H1 (cell line): ENCODE measurements at regions not wholly inside any gene's neighbourhood (a gene's known extent, or its start where the extent isn't known, plus 50 kb on each side); places are given as distances from the start of the nearest gene placed in this dataset.

ENCODE experiments used
- CTCF ChIA-PET: fragments of 300-600 bp; sonication (Branson Sonifier 250); formaldehyde crosslinking; loops from one replicate; lab custom pipeline; 2021; ENCODE audit not compliant: partially characterized antibody; lab: Charles Lee
- POLR2A ChIA-PET: fragments of 300-600 bp; sonication (Branson Sonifier 250); formaldehyde crosslinking; loops from one replicate; lab custom pipeline; 2021; ENCODE audit warnings: inconsistent platforms; ENCODE audit not compliant: partially characterized antibody; lab: Charles Lee
- DNase-seq, 2 experiments: peaks; one replicate each; pipeline versions ENCODE4 v3.0.0 to v3.0.0-alpha.2; 2010 to 2022; ENCODE audit warnings: low spot score in 2 of 2, low read depth in 1 of 2, mixed read lengths in 1 of 2
- FAIRE-seq: peaks from 2 replicates; lab custom pipeline; 2011; peaks lifted over from hg19 to GRCh38; lab: Jason Lieb, UNC
- H2AFZ ChIP-seq: 2 replicates; pipeline ENCODE4 v1.8.1; 2012; ENCODE audit warnings: low read length, inconsistent platforms
- H2AK5ac ChIP-seq: 2 replicates; pipeline ENCODE4 v1.6.1; 2013; ENCODE audit warnings: low read depth, low read length
- H2BK120ac ChIP-seq: replicated peaks from 2 replicates; pipeline ENCODE3; 2013; ENCODE audit warnings: low read depth, low read length, inconsistent platforms
- H2BK12ac ChIP-seq: 2 replicates; pipeline ENCODE4 v1.6.1; 2013; ENCODE audit warnings: low read depth, low read length
- H2BK15ac ChIP-seq: 2 replicates; pipeline ENCODE4 v1.6.1; 2013; ENCODE audit warnings: low read length
- H2BK20ac ChIP-seq: 2 replicates; pipeline ENCODE4 v1.6.1; 2013; ENCODE audit warnings: low read length
- H2BK5ac ChIP-seq: 2 replicates; pipeline ENCODE4 v1.6.1; 2013; ENCODE audit warnings: low read depth, low read length
- H3K14ac ChIP-seq: 2 replicates; pipeline ENCODE4 v1.6.1; 2013; ENCODE audit warnings: inconsistent platforms; ENCODE audit not compliant: insufficient read length
- H3K18ac ChIP-seq: 2 replicates; pipeline ENCODE4 v1.6.1; 2013; ENCODE audit warnings: low read length; ENCODE audit errors: extremely low read depth
- H3K23ac ChIP-seq: 2 replicates; pipeline ENCODE4 v1.6.1; 2013; ENCODE audit warnings: inconsistent platforms; ENCODE audit not compliant: insufficient read length
- H3K23me2 ChIP-seq: 2 replicates; pipeline ENCODE4 v1.6.1; 2013; ENCODE audit warnings: low read depth, low read length
- H3K27ac ChIP-seq: 2 replicates; pipeline ENCODE4 v1.6.1; 2011; ENCODE audit warnings: low read depth, low read length, inconsistent platforms
- H3K27me3 ChIP-seq, 4 experiments: replicated peaks in 1 of 4; 1 replicate in 1 of 4; 2 replicates in 3 of 4; pipeline versions ENCODE4 v1.6.1 to v1.8.1; 2011 to 2013; ENCODE audit warnings: low read length in 3 of 4, mild to moderate bottlenecking in 3 of 4, inconsistent platforms in 2 of 4, mixed read lengths in 2 of 4, moderate library complexity in 1 of 4; ENCODE audit not compliant: control insufficient read depth in 3 of 4, insufficient read depth in 3 of 4; ENCODE audit errors: extremely low read depth in 1 of 4
- H3K36me3 ChIP-seq, 4 experiments: 2 replicates each; pipeline versions ENCODE4 v1.6.1 to v1.8.1; 2011 to 2013; ENCODE audit warnings: mild to moderate bottlenecking in 4 of 4, low read length in 3 of 4, moderate library complexity in 2 of 4, control low read depth in 1 of 4, inconsistent platforms in 1 of 4; ENCODE audit not compliant: insufficient read depth in 4 of 4, control insufficient read depth in 2 of 4
- H3K4ac ChIP-seq: replicated peaks from 2 replicates; pipeline ENCODE3; 2013; ENCODE audit warnings: low read length, low read depth, mixed read lengths, inconsistent platforms; ENCODE audit not compliant: insufficient read length
- H3K4me1 ChIP-seq, 4 experiments: replicated peaks in 1 of 4; 1 replicate in 1 of 4; 2 replicates in 3 of 4; pipeline versions ENCODE4 v1.6.1 to v1.8.1; 2011 to 2013; ENCODE audit warnings: low read length in 3 of 4, inconsistent platforms in 2 of 4, mixed read lengths in 1 of 4; ENCODE audit not compliant: insufficient read depth in 4 of 4, control insufficient read depth in 3 of 4
- H3K4me2 ChIP-seq, 2 experiments: 2 replicates each; pipeline versions ENCODE4 v1.6.1 to v1.8.1; 2011 to 2013; ENCODE audit warnings: low read depth in 2 of 2, low read length in 2 of 2, control low read depth in 1 of 2, inconsistent platforms in 1 of 2, mild to moderate bottlenecking in 1 of 2; ENCODE audit not compliant: insufficient read depth in 1 of 2
- H3K4me3 ChIP-seq, 4 experiments: fragments of 200-600, 300-600 bp in 1 of 4; sonication (generic), shearing (Covaris generic), sonication (Bioruptor Twin) in 1 of 4; 2 replicates each; pipeline versions ENCODE4 v1.5.1 to v1.8.1; 2011 to 2016; ENCODE audit warnings: low read length in 4 of 4, low read depth in 3 of 4, control low read depth in 2 of 4, inconsistent platforms in 2 of 4, mild to moderate bottlenecking in 2 of 4, mixed read lengths in 1 of 4, moderate library complexity in 1 of 4; ENCODE audit not compliant: insufficient read depth in 2 of 4; ENCODE audit errors: extremely low read depth in 1 of 4
- H3K56ac ChIP-seq: replicated peaks from 2 replicates; pipeline ENCODE3; 2013; ENCODE audit warnings: low read depth, mild to moderate bottlenecking, mixed read lengths, low read length, inconsistent platforms; ENCODE audit not compliant: insufficient read length
- H3K79me1 ChIP-seq: 2 replicates; pipeline ENCODE4 v1.6.1; 2013; ENCODE audit warnings: low read depth, low read length, control low read depth
- H3K79me2 ChIP-seq, 2 experiments: 2 replicates each; pipeline versions ENCODE4 v1.6.1 to v1.8.1; 2012 to 2013; ENCODE audit warnings: low read length in 2 of 2, mild to moderate bottlenecking in 2 of 2, inconsistent platforms in 1 of 2; ENCODE audit not compliant: insufficient read depth in 2 of 2, control insufficient read depth in 1 of 2
- H3K9ac ChIP-seq, 4 experiments: replicated peaks in 1 of 4; 1 replicate in 1 of 4; 2 replicates in 3 of 4; pipeline versions ENCODE4 v1.6.1 to v1.8.1; 2011 to 2013; ENCODE audit warnings: low read depth in 3 of 4, low read length in 3 of 4, control low read depth in 2 of 4, mild to moderate bottlenecking in 2 of 4, moderate library complexity in 2 of 4, inconsistent platforms in 1 of 4; ENCODE audit errors: extremely low read depth in 1 of 4
- H3K9me3 ChIP-seq, 2 experiments: 2 replicates each; pipeline versions ENCODE4 v1.6.1 to v1.8.1; 2012 to 2013; ENCODE audit warnings: mild to moderate bottlenecking in 2 of 2, moderate library complexity in 2 of 2, control low read depth in 1 of 2, inconsistent platforms in 1 of 2, low read depth in 1 of 2, low read length in 1 of 2, mixed read lengths in 1 of 2; ENCODE audit not compliant: insufficient read depth in 2 of 2
- H4K20me1 ChIP-seq, 2 experiments: replicated peaks in 1 of 2; 2 replicates each; pipeline versions ENCODE3 to v1.8.1; 2011 to 2013; ENCODE audit warnings: inconsistent platforms in 2 of 2, low read length in 2 of 2, mild to moderate bottlenecking in 1 of 2; ENCODE audit not compliant: insufficient read depth in 2 of 2, control insufficient read depth in 1 of 2
- H4K5ac ChIP-seq: 2 replicates; pipeline ENCODE4 v1.6.1; 2013; ENCODE audit warnings: low read length, low read depth, mixed read lengths, inconsistent platforms; ENCODE audit not compliant: insufficient read length
- H4K8ac ChIP-seq: 2 replicates; pipeline ENCODE4 v1.8.0; 2013; ENCODE audit warnings: mild to moderate bottlenecking, moderate library complexity, low read length, inconsistent platforms; ENCODE audit not compliant: insufficient read depth; ENCODE audit errors: extremely low read depth
- H4K91ac ChIP-seq: replicated peaks from 2 replicates; pipeline ENCODE3; 2013; ENCODE audit warnings: low read length, mixed read lengths, inconsistent platforms; ENCODE audit not compliant: insufficient read length
- CEBPB ChIP-seq: IDR thresholded peaks from 2 replicates; pipeline ENCODE4 v1.6.1; 2012; ENCODE audit warnings: low read depth, low read length
- SIN3A ChIP-seq, 2 experiments: IDR thresholded peaks in 1 of 2; conservative IDR thresholded peaks in 1 of 2; 2 replicates each; pipeline ENCODE4 v1.6.1; 2011 to 2012; ENCODE audit warnings: low read length in 2 of 2, improper control_type of control experiment in 1 of 2, low read depth in 1 of 2, mild to moderate bottlenecking in 1 of 2
- SP1 ChIP-seq: IDR thresholded peaks from 2 replicates; pipeline ENCODE4 v1.6.1; 2011; ENCODE audit warnings: low read depth, low read length
- WGBS, 2 experiments: shearing (Covaris generic) in 1 of 2; methylation state at CpG; one replicate each; pipeline versions ENCODE4 v1.1.6 to v1.1.7; 2013 to 2015; ENCODE audit warnings: low lambda C conversion rate in 2 of 2, mixed read lengths in 2 of 2, inconsistent platforms in 1 of 2, low coverage in 1 of 2, missing lambda C conversion rate in 1 of 2; ENCODE audit not compliant: insufficient replicate concordance in 2 of 2, insufficient coverage in 1 of 2, insufficient read length in 1 of 2; ENCODE audit errors: extremely low coverage in 1 of 2, missing lambda C conversion rate in 1 of 2; 5-methylcytosine and 5-hydroxymethylcytosine counted together

GRCh38 chr7:54812756-54813322 is 53.8 kb upstream of the SEC61G start:
- DNase-seq (no peak), FAIRE-seq (no peak)
- no peak overlapping the region for H3K18ac ChIP-seq
- no peak overlapping the region for H4K91ac ChIP-seq
- no peak overlapping the region for H2BK20ac ChIP-seq
- no peaks in the 10 kb centered on the region for H3K9me3 ChIP-seq
- no peak overlapping the region for H3K4me2 ChIP-seq
- no peaks in the 10 kb centered on the region for H3K36me3 ChIP-seq
- no peak for TF ChIP-seq SP1
- no peak for TF ChIP-seq SIN3A (conservative IDR thresholded peaks at IDR 0.05 in 1 of 2, IDR thresholded peaks at IDR 0.05 in 1 of 2; ENCODE audit: low read depth in 1 of 2, low read length in 2 of 2)
- no peak for TF ChIP-seq CEBPB
- H3K4me3 ChIP-seq = no peak overlapping the region
- H3K27me3 ChIP-seq = no peaks in the 10 kb centered on the region
- H3K14ac ChIP-seq = no peak overlapping the region
- H3K4ac ChIP-seq = no peak overlapping the region
- H3K56ac ChIP-seq = no peak overlapping the region
- no peak overlapping the region for H2BK15ac ChIP-seq
- no peak overlapping the region for H2BK12ac ChIP-seq
- no peak overlapping the region for H3K23ac ChIP-seq
- no peaks in the 10 kb centered on the region for H3K79me2 ChIP-seq
- no peaks in the 10 kb centered on the region for H3K79me1 ChIP-seq
- no peaks in the 10 kb centered on the region for H3K4me1 ChIP-seq
- H2AFZ ChIP-seq = 0 out of 2 replicates have a peak overlapping the region, but pooled peaks have one; percentile 11
- no peak overlapping the region for H3K9ac ChIP-seq
- no peak overlapping the region for H2AK5ac ChIP-seq
- no peak overlapping the region for H4K5ac ChIP-seq
- WGBS, 2 experiments = 93% methylated on average over 4 of the region's 4 CpGs; no CpG with 5 or more reads in 1 of the 2 experiments
- H3K27ac ChIP-seq = no peak overlapping the region
- no peak overlapping the region for H2BK120ac ChIP-seq
- no peaks in the 10 kb centered on the region for H4K20me1 ChIP-seq
- POLR2A ChIA-PET = no interaction called here
- no peaks in the 10 kb centered on the region for H3K23me2 ChIP-seq
- H2BK5ac ChIP-seq = no peak overlapping the region
- CTCF ChIA-PET = interaction anchor here (0.6 to 2.1 kb wide), 7 partner anchors 9 to 58 kb away, joined by 3 to 9 read pairs (median 3); no protein-coding TSS in a partner anchor
- no peak overlapping the region for H4K8ac ChIP-seq
